ENCODE measurements at regions not wholly inside any gene's neighbourhood (a gene's known extent, or its start where the extent isn't known, plus 50 kb on each side); places are given as distances from the start of the nearest gene placed in this dataset.

DNA sequence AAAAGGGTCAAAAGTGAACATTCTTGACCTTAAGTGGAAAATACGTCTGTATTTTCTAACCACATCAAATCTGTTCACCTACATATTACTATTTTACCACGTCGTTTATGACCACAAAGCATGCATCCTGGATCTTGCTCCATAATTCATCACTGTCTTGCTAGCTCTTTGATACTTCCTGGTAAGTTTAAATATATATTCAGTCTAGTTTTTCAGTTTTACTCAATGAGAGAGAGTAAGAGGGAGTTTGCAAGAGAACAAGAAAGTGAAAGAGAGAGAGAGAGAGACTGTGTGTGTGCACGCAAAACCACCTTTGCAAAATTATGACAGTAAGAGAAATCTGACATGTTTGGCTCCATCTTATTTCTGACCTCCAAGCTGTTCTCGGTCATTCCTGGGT is 173.7 kb upstream of the GALNTL6 start:
- TF ChIP-seq POLR2AphosphoS5 (IDR thresholded peaks at IDR 0.05; ENCODE audit: low read depth, low read length): no peak
- no peak for TF ChIP-seq TAF1 (IDR thresholded peaks at IDR 0.05; ENCODE audit: low read depth, low read length)

Data from GM12891 (cell line).